KG1 (cell line): ENCODE measurements at regions not wholly inside any gene's neighbourhood (a gene's known extent, or its start where the extent isn't known, plus 50 kb on each side); places are given as distances from the start of the nearest gene placed in this dataset.
A peak's percentile ranks its signal among the peaks of the same experiment; 100 is the strongest.
"Not testable (repeated sequence)": the region's sequence is repeated elsewhere in the genome, so short reads cannot be mapped to it uniquely, and the experiment has no call there.

Source experiments
- DNase-seq: peaks from one replicate; lab custom pipeline; 2025; lab: John Stamatoyannopoulos, UW

- no peak for DNase-seq
These were observed 389.8 kb downstream of the NDFIP2 start for GRCh38 chr13:79870766-79871165.

- DNase-seq: no peak
These were observed 389.2 kb downstream of the NDFIP2 start for GRCh38 chr13:79870123-79870522.

DNA sequence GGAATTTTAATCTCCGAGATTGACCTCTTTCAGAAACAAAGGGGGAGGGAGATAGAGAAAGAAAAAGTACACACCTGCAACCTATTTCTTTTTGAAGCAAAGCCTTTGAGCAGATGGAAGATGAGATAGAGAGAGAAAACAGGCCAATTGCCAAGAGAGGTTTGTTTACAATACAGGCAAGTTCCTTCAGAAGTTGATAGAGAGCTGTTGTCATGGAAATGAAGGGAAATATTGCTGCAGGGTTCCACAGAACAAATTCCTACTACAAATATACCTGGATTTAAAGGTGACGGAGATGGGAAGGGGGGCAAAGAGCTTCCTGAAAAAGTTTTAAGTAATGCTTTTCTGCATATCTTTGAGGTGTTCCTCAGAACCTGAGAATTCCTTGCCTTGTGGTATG is 388.4 kb downstream of the NDFIP2 start:
- no peak for DNase-seq

DNA sequence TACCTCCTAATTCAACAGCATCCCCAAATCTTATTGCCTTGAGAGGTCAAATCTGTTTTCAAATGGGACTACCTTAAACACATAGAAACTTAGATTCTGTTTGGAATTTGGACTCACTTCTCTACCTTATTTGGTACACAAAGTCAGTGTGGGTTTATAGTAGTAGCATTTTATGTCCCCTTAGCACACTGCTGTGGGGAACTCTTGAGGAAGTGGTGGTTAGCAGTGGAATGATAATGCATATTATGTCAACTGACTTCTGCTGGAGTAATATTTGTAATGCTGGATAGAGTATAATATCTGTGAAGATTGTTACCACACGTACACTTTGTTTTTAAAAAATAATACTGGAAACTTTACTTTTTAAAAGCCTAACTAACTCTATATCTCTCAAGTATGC is 386.3 kb downstream of the NDFIP2 start:
- DNase-seq: peak; percentile 47

DNA sequence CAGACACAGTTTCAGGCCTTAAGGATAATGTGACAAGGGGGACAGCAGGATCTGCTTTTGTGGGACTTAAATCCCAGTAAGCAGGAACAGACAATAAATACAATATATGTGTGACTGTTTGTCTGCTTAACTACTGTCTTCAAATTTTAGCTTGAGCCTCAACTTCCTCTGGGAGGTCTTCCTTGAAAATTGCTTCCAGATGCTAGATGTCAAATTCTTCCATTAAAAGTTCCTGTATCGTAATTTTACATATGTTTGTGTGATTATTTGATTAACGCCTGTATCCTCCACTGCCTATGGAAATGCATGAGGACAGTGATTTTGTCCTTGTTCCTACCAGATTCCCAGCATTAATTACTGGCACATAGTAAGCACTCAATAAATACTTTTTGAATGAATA is 385.5 kb downstream of the NDFIP2 start:
- no peak for DNase-seq

- no peak for DNase-seq
These were observed 381.6 kb downstream of the NDFIP2 start for GRCh38 chr13:79862515-79862914.

- no peak for DNase-seq
These were observed 380.8 kb downstream of the NDFIP2 start for GRCh38 chr13:79861731-79862130.

- DNase-seq: no peak
These were observed 379.8 kb downstream of the NDFIP2 start for GRCh38 chr13:79860791-79861190.

- no peak for DNase-seq
These were observed 378.8 kb downstream of the NDFIP2 start for GRCh38 chr13:79859756-79860155.

GRCh38 chr13:79853251-79853650 is 372.3 kb downstream of the NDFIP2 start:
- no peak for DNase-seq

GRCh38 chr13:79851318-79851717 is 370.4 kb downstream of the NDFIP2 start:
- no peak for DNase-seq

- DNase-seq: no peak
These were observed 367.1 kb downstream of the NDFIP2 start for GRCh38 chr13:79847882-79848592.

- DNase-seq: no peak
These were observed 365.4 kb downstream of the NDFIP2 start for GRCh38 chr13:79846386-79846785.

DNA sequence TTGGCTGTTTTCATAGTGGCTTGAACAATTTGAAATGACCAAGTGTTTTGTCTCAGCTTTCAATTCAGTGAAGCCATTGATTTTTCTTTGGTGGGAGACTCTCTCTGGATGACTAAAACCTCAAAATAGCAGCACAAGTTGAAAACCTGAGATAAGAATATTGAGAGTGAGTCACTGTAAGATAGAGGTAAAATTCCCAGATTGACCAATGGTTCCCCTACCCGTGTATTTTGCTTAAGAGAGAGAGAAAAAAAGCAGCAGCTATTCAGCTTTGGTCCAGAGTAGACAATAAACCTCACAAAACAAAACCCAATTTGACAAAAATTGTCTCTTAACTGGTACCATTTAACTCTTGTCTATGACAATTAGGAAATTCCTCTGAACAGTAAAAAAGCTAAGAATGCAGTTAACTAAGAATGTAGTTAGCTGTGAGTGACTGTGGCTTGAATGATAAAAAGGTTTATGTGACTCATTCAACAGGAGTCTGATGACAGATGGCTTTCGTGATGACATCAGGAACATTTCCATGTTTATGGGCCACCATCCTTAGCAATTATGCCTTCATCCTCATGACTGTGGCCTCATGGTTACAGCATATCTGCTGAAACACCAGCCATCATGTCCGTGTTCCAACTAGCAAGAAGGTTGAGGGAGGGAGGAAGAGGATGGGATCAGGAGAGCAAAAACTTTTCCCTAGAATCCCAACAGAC is 356.9 kb downstream of the NDFIP2 start:
- DNase-seq: no peak

GRCh38 chr13:79836121-79836520 is 355.2 kb downstream of the NDFIP2 start:
- DNase-seq: not testable (repeated sequence)

DNA sequence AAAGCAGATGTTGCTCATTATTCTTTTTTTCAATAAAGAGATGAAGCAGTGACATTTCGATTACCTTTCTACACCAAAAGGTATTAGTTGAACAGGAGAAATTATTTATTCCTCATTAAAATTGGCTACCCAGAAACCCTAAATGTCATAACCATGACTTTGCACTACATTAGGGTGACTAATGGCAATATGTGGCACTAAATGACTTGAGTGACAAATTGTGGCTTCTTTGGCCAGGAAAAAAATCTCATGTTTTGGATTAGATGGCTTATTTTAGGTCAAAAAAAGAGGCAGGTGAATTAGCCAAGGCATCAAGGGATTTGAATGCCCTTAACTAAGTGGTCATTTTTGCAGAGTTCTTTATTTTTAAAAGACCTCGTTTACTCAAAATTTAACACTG is 353.9 kb downstream of the NDFIP2 start:
- DNase-seq: no peak

DNA sequence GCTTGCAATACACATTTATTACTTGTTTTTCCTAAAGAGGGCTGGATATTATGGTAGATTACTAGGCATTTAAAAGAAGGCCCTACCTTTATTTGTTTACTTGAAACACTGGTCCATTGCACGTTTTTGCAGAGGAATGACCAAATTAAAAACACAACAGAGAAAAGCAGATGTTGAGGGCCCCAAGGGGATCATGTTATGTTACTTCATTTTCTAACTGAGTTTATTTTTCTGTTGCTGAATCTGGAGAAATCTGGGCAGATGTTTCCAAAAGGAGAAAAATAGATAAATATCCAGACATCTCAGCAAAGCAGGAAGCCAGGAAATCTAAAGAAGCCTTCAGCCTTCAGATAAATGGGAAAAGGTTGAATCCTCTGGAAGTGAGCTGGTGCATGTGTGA is 353.0 kb downstream of the NDFIP2 start:
- no peak for DNase-seq

DNA sequence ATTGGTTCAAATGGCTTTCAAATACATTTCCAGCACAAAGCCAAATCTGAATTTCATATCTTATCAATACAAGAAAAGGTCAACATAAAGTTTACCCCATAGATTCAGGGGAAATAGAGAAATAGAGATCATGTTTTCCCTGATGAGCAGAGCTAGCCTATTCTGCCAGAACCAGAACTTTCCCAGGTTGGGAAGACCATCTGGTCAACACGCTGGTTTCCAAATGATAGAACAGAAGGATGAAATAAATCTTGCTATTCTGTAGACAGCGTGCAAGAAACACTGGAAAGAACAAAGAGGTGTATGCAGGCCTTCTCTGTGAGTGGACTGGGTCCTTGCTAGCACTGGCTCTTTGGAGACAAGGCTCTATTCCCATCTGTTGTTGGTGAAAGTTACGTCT is 350.6 kb downstream of the NDFIP2 start:
- no peak for DNase-seq

DNA sequence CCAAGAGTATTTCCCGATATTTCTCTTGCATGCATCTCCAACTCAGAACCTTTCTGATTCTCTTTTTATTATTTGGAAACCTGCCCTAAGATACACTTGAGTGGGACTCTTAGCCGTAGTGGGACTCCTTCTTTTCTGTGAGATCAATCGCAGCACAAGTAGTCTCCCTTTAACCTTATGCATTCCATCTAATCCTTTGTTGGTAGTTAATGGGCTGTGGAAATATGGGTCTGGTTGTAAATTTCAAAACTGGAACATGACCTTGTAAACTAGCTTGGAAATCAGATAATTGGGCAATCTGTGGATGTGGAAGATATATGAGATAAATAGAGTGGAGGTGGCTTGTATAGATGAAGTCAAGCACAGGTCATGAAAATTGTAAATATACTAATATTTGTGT is 350.0 kb downstream of the NDFIP2 start:
- no peak for DNase-seq

DNA sequence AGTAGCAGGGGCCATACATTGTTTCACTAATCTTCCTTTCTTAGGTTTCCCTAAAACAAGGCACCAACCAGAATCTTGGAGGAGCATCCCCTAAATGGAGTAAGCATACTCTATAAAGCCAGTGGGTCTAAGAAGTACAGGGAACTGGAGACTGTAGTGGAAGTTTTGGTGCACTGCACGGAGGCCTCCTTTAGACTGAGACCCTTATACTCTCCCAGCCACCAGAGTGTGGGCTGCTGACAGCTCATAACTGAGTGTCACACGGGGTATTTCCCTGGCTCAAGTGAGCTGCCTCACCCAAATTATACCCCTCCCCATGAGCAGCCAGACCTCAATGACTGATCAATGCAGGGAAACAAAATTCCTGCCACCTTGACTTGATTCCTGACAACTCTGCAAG is 349.5 kb downstream of the NDFIP2 start:
- DNase-seq: no peak

DNA sequence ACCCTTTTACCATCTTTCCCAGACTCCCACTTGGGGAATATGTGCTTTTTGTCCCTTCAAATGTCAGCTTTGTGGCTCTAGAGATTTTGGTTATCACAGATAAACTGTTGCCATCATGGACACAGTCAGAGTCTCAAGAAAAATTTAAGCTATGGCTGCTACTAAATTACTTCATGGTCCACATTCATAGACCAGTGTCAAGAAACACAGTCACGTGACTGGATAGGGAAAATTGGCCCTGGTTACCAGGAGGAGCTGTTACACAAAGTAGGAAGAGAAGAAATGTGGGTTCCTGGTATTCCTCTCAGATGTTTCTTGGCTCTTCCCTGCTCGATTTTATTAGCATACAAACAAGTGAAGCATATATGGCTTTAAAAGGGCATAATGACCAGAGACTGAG is 348.9 kb downstream of the NDFIP2 start:
- DNase-seq: no peak

DNA sequence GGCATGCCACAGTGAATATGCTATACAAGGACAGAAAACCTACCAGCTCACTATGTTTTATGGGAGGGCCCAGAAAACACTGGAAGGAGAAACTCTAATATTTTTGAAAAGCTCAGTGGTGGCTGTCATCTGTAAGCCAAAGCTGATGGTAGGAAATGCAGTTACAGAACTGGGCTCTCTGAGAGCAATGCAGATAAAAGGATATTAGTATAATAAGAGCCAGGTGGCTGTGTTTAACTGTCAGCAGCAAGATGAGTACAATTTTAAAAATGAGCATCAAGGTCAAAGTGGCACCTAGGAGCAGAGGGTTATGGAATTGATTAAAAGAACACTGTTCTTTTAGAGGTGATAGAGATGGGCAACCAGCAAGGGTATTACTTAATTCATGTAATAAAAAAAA is 345.0 kb downstream of the NDFIP2 start:
- no peak for DNase-seq

DNA sequence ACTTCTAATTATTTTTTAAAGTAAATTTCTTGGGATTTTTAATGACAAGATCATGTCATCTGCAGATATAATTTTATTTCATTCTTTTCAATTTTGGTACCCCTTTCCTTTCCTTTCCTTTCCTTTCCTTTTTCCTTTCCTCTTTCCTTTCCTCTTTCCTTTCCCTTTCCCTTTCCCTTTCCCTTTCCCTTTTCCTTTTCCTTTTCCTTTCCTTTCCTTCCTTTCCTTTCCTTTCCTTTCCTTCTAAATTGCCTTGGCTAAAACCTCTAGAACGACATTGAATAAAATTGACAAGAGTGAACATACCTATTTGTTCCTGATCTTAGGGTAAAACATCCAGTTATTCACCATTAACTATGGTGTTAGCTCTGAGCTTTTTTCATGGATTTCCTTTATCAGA is 334.1 kb downstream of the NDFIP2 start:
- DNase-seq: no peak
